ENCODE measurements at regions not wholly inside any gene's neighbourhood (a gene's known extent, or its start where the extent isn't known, plus 50 kb on each side); places are given as distances from the start of the nearest gene placed in this dataset.

DNA sequence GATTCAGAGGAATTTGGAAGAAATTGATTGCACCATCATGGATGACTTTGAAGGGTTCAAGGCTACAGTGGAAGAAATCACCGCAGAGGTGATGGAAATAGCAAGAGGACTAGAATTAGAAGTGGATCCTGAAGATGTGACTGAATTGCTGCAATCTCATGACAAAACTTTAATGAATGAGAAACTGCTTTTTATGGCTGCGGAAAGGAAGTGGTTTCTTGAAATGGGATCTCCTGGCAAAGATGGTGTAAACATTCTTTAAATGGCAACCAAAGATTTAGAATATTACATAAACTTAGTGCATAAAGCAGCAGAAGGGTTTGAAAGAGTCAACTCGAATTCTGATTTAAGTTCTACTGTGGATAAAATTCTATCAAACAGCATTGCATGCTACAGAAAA, 698.6 kb downstream of the PLA2G4A start:
- TF ChIP-seq POLR2A (IDR thresholded peaks at IDR 0.05; ENCODE audit: low read depth, low read length) (no peak), POLR2AphosphoS5 (IDR thresholded peaks at IDR 0.05; ENCODE audit: low read depth, low read length) (no peak)

Measured in GM12892 (cell line).